Keratinocyte (primary cell): ENCODE measurements at regions not wholly inside any gene's neighbourhood (a gene's known extent, or its start where the extent isn't known, plus 50 kb on each side); places are given as distances from the start of the nearest gene placed in this dataset.

ENCODE experiments used
- DNase-seq: peaks from one replicate; pipeline ENCODE4 v3.0.0-alpha.2; 2011; ENCODE audit warnings: low read depth, missing footprints, low spot score
- FAIRE-seq: peaks from 2 replicates; lab custom pipeline; 2011; peaks lifted over from hg19 to GRCh38; lab: Jason Lieb, UNC
- H2AFZ ChIP-seq: 2 replicates; pipeline ENCODE4 v1.6.0; 2012; ENCODE audit warnings: low read length, control low read depth, inconsistent platforms; ENCODE audit not compliant: control insufficient read depth
- H3K27ac ChIP-seq: 2 replicates; pipeline ENCODE4 v1.5.1; 2011; ENCODE audit warnings: low read length; ENCODE audit not compliant: control insufficient read depth, insufficient read depth
- H3K27me3 ChIP-seq: 3 replicates; pipeline ENCODE4 v1.6.0; 2011; ENCODE audit warnings: low read length; ENCODE audit not compliant: control insufficient read depth, insufficient read depth; ENCODE audit errors: extremely low read depth
- H3K36me3 ChIP-seq, 2 experiments: 2 replicates in 1 of 2; 3 replicates in 1 of 2; pipeline ENCODE4 v1.5.1; 2011; ENCODE audit warnings: low read length in 2 of 2, mild to moderate bottlenecking in 1 of 2; ENCODE audit not compliant: control insufficient read depth in 2 of 2, insufficient read depth in 2 of 2; ENCODE audit errors: extremely low read depth in 1 of 2
- H3K4me1 ChIP-seq: 3 replicates; pipeline ENCODE4 v1.5.1; 2011; ENCODE audit warnings: low read length; ENCODE audit not compliant: control insufficient read depth, insufficient read depth; ENCODE audit errors: extremely low read depth
- H3K4me2 ChIP-seq: 3 replicates; pipeline ENCODE4 v1.6.0; 2011; ENCODE audit warnings: low read depth, low read length; ENCODE audit not compliant: control insufficient read depth, insufficient read depth; ENCODE audit errors: extremely low read depth
- H3K4me3 ChIP-seq, 3 experiments: fragments of 200-600 bp in 1 of 3; sonication (generic) in 1 of 3; 2 replicates in 2 of 3; 3 replicates in 1 of 3; pipeline ENCODE4 v1.5.1; 2011 to 2016; ENCODE audit warnings: low read length in 3 of 3, mild to moderate bottlenecking in 3 of 3, control low read depth in 2 of 3, inconsistent platforms in 1 of 3, low read depth in 1 of 3, mixed read lengths in 1 of 3, mixed run types in 1 of 3, moderate library complexity in 1 of 3; ENCODE audit not compliant: control insufficient read depth in 2 of 3, insufficient read depth in 2 of 3; ENCODE audit errors: extremely low read depth in 1 of 3
- H3K79me2 ChIP-seq: 2 replicates; pipeline ENCODE4 v1.6.0; 2012; ENCODE audit warnings: low read length; ENCODE audit not compliant: control insufficient read depth, insufficient read depth
- H3K9ac ChIP-seq: 3 replicates; pipeline ENCODE4 v1.6.0; 2011; ENCODE audit warnings: low read length; ENCODE audit not compliant: control insufficient read depth, insufficient read depth; ENCODE audit errors: extremely low read depth
- H3K9me1 ChIP-seq: 3 replicates; pipeline ENCODE4 v1.6.0; 2011; ENCODE audit warnings: low read length; ENCODE audit not compliant: control insufficient read depth, insufficient read depth; ENCODE audit errors: extremely low read depth
- H3K9me3 ChIP-seq: 2 replicates; pipeline ENCODE4 v1.5.1; 2012; ENCODE audit warnings: low read depth, low read length; ENCODE audit not compliant: control insufficient read depth
- H4K20me1 ChIP-seq: 3 replicates; pipeline ENCODE4 v1.6.0; 2011; ENCODE audit warnings: low read length; ENCODE audit not compliant: control insufficient read depth, insufficient read depth; ENCODE audit errors: extremely low read depth
- EZH2 ChIP-seq: IDR thresholded peaks from one replicate; pipeline ENCODE4 v1.6.1; 2012; ENCODE audit warnings: inconsistent platforms, mild to moderate bottlenecking, low read length, moderate library complexity
- dilution Hi-C: fragments of 300-500 bp; cut with MboI; formaldehyde crosslinking; loops from one replicate; pipeline ENCODE4 v1.7.0; 2020; ENCODE audit warnings: low sequenced_read_pairs; ENCODE audit not compliant: extremely low pct_ligation_motif_present
- TF ChIP-seq, protein P1 (sequence below), 3 experiments: IDR thresholded peaks in 1 of 3; conservative IDR thresholded peaks in 1 of 3; optimal IDR thresholded peaks in 1 of 3; 2 replicates in 2 of 3; 3 replicates in 1 of 3; pipeline versions ENCODE3 to v1.5.1; 2011; ENCODE audit warnings: low read length in 3 of 3, mild to moderate bottlenecking in 3 of 3, moderate library complexity in 2 of 3, control low read depth in 1 of 3, inconsistent platforms in 1 of 3; ENCODE audit not compliant: insufficient read depth in 2 of 3; ENCODE audit errors: extremely low read depth in 1 of 3

DNA sequence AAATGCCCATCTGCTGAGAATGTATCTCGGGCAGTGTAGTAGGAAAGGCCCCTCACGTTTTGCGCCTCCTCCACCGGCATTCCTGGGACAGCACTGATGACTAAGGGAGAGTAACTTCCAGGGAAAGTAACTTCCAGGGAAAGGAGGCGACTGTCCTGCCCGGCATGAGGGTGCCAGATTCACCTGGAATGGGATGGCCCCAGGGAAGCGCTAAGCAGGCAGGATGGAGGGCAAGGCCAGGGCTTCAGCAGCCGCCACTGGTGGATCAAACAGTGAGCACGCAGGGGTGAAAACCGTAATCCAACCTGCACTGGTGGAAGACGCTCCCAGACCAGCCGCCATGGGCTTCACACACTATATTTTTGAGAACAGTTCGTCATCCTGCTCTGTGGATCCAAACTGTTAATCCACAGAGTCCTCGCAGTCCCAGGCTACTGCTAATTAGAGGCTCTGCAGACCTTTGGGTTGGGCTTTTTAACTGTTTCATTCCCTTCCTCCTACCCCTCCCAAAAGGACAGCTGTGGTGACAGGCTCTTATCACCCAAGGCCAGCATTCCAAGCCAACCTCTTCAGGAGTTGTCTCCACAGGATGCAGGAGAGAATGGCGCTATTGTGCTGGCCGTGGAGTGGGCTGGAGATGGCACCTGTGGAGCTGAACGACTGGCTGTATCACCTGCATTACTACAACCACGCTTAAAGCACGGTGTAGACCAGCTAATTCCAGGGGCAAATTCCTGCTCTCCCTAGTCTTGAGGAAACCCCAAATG lies 178.9 kb downstream of the DLL1 start:
- H3K4me3 ChIP-seq, result no peak overlapping the region
- no peaks in the 10 kb centered on the region for H3K79me2 ChIP-seq
- no peak overlapping the region for H2AFZ ChIP-seq
- H3K36me3 ChIP-seq, result no peaks in the 10 kb centered on the region
- H3K4me1 ChIP-seq, result no peaks in the 10 kb centered on the region
- FAIRE-seq (no peak), DNase-seq (no peak)
- dilution Hi-C loops, result no loop called here
- H3K4me2 ChIP-seq, result no peak overlapping the region
- no peak overlapping the region for H3K9ac ChIP-seq
- no peaks in the 10 kb centered on the region for H4K20me1 ChIP-seq
- TF ChIP-seq, protein P1, sequence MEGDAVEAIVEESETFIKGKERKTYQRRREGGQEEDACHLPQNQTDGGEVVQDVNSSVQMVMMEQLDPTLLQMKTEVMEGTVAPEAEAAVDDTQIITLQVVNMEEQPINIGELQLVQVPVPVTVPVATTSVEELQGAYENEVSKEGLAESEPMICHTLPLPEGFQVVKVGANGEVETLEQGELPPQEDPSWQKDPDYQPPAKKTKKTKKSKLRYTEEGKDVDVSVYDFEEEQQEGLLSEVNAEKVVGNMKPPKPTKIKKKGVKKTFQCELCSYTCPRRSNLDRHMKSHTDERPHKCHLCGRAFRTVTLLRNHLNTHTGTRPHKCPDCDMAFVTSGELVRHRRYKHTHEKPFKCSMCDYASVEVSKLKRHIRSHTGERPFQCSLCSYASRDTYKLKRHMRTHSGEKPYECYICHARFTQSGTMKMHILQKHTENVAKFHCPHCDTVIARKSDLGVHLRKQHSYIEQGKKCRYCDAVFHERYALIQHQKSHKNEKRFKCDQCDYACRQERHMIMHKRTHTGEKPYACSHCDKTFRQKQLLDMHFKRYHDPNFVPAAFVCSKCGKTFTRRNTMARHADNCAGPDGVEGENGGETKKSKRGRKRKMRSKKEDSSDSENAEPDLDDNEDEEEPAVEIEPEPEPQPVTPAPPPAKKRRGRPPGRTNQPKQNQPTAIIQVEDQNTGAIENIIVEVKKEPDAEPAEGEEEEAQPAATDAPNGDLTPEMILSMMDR (optimal IDR thresholded peaks at IDR 0.05 in 1 of 3, IDR thresholded peaks at IDR 0.05 in 1 of 3, conservative IDR thresholded peaks at IDR 0.05 in 1 of 3; ENCODE audit: extremely low read depth in 1 of 3, insufficient read depth in 2 of 3, low read length in 3 of 3), result no peak
- no peak for TF ChIP-seq EZH2
- no peak overlapping the region for H3K27ac ChIP-seq
- no peaks in the 10 kb centered on the region for H3K9me3 ChIP-seq
- H3K27me3 ChIP-seq, result no peaks in the 10 kb centered on the region
- H3K9me1 ChIP-seq, result no peaks in the 10 kb centered on the region

DNA sequence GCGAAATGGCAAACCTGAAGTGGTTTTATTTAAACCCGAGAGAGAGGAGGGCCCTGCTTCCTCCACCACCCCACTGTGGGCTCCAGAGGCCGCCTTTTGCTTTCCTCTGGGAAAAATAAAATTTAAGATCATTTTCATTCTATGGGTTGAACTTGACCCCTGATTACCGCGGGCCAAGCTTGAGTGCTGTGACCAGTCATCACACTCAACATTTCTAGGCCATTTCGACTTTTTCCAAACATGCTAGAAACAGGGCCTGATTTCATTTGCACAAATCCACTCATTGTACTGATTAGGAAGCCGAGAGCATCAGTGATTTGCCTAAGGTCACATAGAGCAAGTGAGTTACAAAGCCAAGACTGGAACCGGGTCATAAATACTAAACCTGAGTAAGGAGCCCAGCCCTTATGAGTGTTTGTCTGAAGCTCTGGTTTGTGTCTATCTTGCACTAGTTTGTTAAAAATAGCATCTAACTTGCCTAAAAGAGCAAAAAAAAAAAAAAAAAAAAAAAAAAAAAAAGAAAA lies 179.7 kb downstream of the DLL1 start:
- TF ChIP-seq, protein P1 (optimal IDR thresholded peaks at IDR 0.05 in 1 of 3, IDR thresholded peaks at IDR 0.05 in 1 of 3, conservative IDR thresholded peaks at IDR 0.05 in 1 of 3; ENCODE audit: extremely low read depth in 1 of 3, insufficient read depth in 2 of 3, low read length in 3 of 3), result no peak
- TF ChIP-seq EZH2, result no peak
- Histone ChIP-seq H3K27me3 (no peaks in the 10 kb centered on the region), H3K9me1 (no peaks in the 10 kb centered on the region), H2AFZ (no peak overlapping the region), H3K4me1 (no peaks in the 10 kb centered on the region), H3K9me3 (no peaks in the 10 kb centered on the region), H4K20me1 (no peaks in the 10 kb centered on the region), H3K9ac (no peak overlapping the region), H3K79me2 (no peaks in the 10 kb centered on the region), H3K4me2 (no peak overlapping the region), H3K27ac (no peak overlapping the region), H3K4me3 (no peak overlapping the region), H3K36me3 (no peaks in the 10 kb centered on the region)
- DNase-seq, result no peak
- dilution Hi-C loops, result no loop called here
- no peak for FAIRE-seq
